ENCODE measurements at regions not wholly inside any gene's neighbourhood (a gene's known extent, or its start where the extent isn't known, plus 50 kb on each side); places are given as distances from the start of the nearest gene placed in this dataset.

GRCh38 chr3:137081711-137082110 lies 123.9 kb downstream of the IL20RB start:
- no peak for FAIRE-seq
- Histone ChIP-seq H3K4me2 (ENCODE audit: control insufficient read depth, extremely low read depth, insufficient read depth, low read depth, low read length) (no peak overlapping the region), H3K4me3 (ENCODE audit: control insufficient read depth in 2 of 3, extremely low read depth in 1 of 3, insufficient read depth in 2 of 3, low read depth in 1 of 3, low read length in 3 of 3) (no peak overlapping the region), H4K20me1 (ENCODE audit: control insufficient read depth, extremely low read depth, insufficient read depth, low read length) (no peaks in the 10 kb centered on the region), H2AFZ (ENCODE audit: control insufficient read depth, low read length) (no peak overlapping the region), H3K27me3 (ENCODE audit: control insufficient read depth, extremely low read depth, insufficient read depth, low read length) (no peaks in the 10 kb centered on the region), H3K36me3 (ENCODE audit: control insufficient read depth in 2 of 2, extremely low read depth in 1 of 2, insufficient read depth in 2 of 2, low read length in 2 of 2) (peaks cover 0 to 4% of the 10 kb centered on the region in 2 experiments), H3K79me2 (ENCODE audit: control insufficient read depth, insufficient read depth, low read length) (no peaks in the 10 kb centered on the region), H3K9ac (ENCODE audit: control insufficient read depth, extremely low read depth, insufficient read depth, low read length) (no peak overlapping the region), H3K27ac (ENCODE audit: control insufficient read depth, insufficient read depth, low read length) (no peak overlapping the region), H3K9me1 (ENCODE audit: control insufficient read depth, extremely low read depth, insufficient read depth, low read length) (no peaks in the 10 kb centered on the region), H3K9me3 (ENCODE audit: control insufficient read depth, low read depth, low read length) (no peaks in the 10 kb centered on the region), H3K4me1 (ENCODE audit: control insufficient read depth, extremely low read depth, insufficient read depth, low read length) (no peaks in the 10 kb centered on the region)
- DNase-seq (ENCODE audit: low read depth, low spot score), result no peak
- no peak for TF ChIP-seq EZH2 (IDR thresholded peaks at IDR 0.05; ENCODE audit: low read length)
- TF ChIP-seq CTCF (optimal IDR thresholded peaks at IDR 0.05 in 1 of 3, IDR thresholded peaks at IDR 0.05 in 1 of 3, conservative IDR thresholded peaks at IDR 0.05 in 1 of 3; ENCODE audit: extremely low read depth in 1 of 3, insufficient read depth in 2 of 3, low read length in 3 of 3), result no peak
- dilution Hi-C loops (cut with MboI; ENCODE audit: extremely low pct_ligation_motif_present, low sequenced_read_pairs), result no loop called here

- no peaks in the 10 kb centered on the region for H3K79me2 ChIP-seq (ENCODE audit: control insufficient read depth, insufficient read depth, low read length)
- H3K36me3 ChIP-seq (ENCODE audit: control insufficient read depth in 2 of 2, extremely low read depth in 1 of 2, insufficient read depth in 2 of 2, low read length in 2 of 2), result peaks cover 0 to 3% of the 10 kb centered on the region in 2 experiments
- H3K27me3 ChIP-seq (ENCODE audit: control insufficient read depth, extremely low read depth, insufficient read depth, low read length), result no peaks in the 10 kb centered on the region
- H2AFZ ChIP-seq (ENCODE audit: control insufficient read depth, low read length), result no peak overlapping the region
- H3K9me1 ChIP-seq (ENCODE audit: control insufficient read depth, extremely low read depth, insufficient read depth, low read length), result no peaks in the 10 kb centered on the region
- no peak overlapping the region for H3K4me2 ChIP-seq (ENCODE audit: control insufficient read depth, extremely low read depth, insufficient read depth, low read depth, low read length)
- H4K20me1 ChIP-seq (ENCODE audit: control insufficient read depth, extremely low read depth, insufficient read depth, low read length), result no peaks in the 10 kb centered on the region
- TF ChIP-seq EZH2 (IDR thresholded peaks at IDR 0.05; ENCODE audit: low read length) (no peak), CTCF (optimal IDR thresholded peaks at IDR 0.05 in 1 of 3, IDR thresholded peaks at IDR 0.05 in 1 of 3, conservative IDR thresholded peaks at IDR 0.05 in 1 of 3; ENCODE audit: extremely low read depth in 1 of 3, insufficient read depth in 2 of 3, low read length in 3 of 3) (no peak)
- H3K27ac ChIP-seq (ENCODE audit: control insufficient read depth, insufficient read depth, low read length), result no peak overlapping the region
- H3K4me1 ChIP-seq (ENCODE audit: control insufficient read depth, extremely low read depth, insufficient read depth, low read length), result no peaks in the 10 kb centered on the region
- H3K9ac ChIP-seq (ENCODE audit: control insufficient read depth, extremely low read depth, insufficient read depth, low read length), result no peak overlapping the region
- DNase-seq (ENCODE audit: low read depth, low spot score), result no peak
- no peak for FAIRE-seq
- H3K4me3 ChIP-seq (ENCODE audit: control insufficient read depth in 2 of 3, extremely low read depth in 1 of 3, insufficient read depth in 2 of 3, low read depth in 1 of 3, low read length in 3 of 3), result no peak overlapping the region
- dilution Hi-C loops (cut with MboI; ENCODE audit: extremely low pct_ligation_motif_present, low sequenced_read_pairs), result no loop called here
- H3K9me3 ChIP-seq (ENCODE audit: control insufficient read depth, low read depth, low read length), result no peaks in the 10 kb centered on the region
These were observed 125.0 kb downstream of the IL20RB start for GRCh38 chr3:137082763-137083162.
